Transverse colon (tissue), 4 donors: ENCODE measurements at regions not wholly inside any gene's neighbourhood (a gene's known extent, or its start where the extent isn't known, plus 50 kb on each side); places are given as distances from the start of the nearest gene placed in this dataset.

Experiments used
- DNase-seq: peaks from one replicate; pipeline ENCODE4 v3.0.0-alpha.2; 2019
- H3K27ac ChIP-seq, 4 donors: fragments of 200-600 bp; sonication (generic); 2 replicates each; pipeline ENCODE4 v1.5.1; 2016 to 2018; ENCODE audit warnings: inconsistent platforms in 4 of 4
- H3K27me3 ChIP-seq: fragments of 200-600 bp; sonication (generic); 2 replicates; pipeline ENCODE4 v1.5.1; 2017; ENCODE audit warnings: inconsistent platforms
- H3K36me3 ChIP-seq, 4 donors: fragments of 200-600 bp; sonication (generic); 2 replicates each; pipeline ENCODE4 v1.5.1; 2017 to 2019; ENCODE audit warnings: inconsistent platforms in 4 of 4
- H3K4me1 ChIP-seq, 4 donors: fragments of 200-600 bp; sonication (generic); 2 replicates each; pipeline ENCODE4 v1.5.1; 2017 to 2020; ENCODE audit warnings: inconsistent platforms in 4 of 4
- H3K4me3 ChIP-seq, 4 donors: fragments of 200-600 bp; sonication (generic); 1 replicate in 1 of 4; 2 replicates in 3 of 4; pipeline versions ENCODE4 v1.5.1 to v1.6.1; 2017 to 2019; ENCODE audit warnings: inconsistent platforms in 4 of 4
- H3K9me3 ChIP-seq, 2 donors: fragments of 200-600 bp; sonication (generic); 2 replicates each; pipeline ENCODE4 v1.5.1; 2017 to 2019; ENCODE audit warnings: inconsistent platforms in 2 of 2
- CTCF ChIP-seq, 5 experiments: fragments of 200-600 bp in 3 of 5; fragments of 450-650 bp in 2 of 5; sonication (generic) in 3 of 5; IDR thresholded peaks; 1 replicate in 2 of 5; 2 replicates in 3 of 5; pipeline ENCODE4 v1.5.1; 2016 to 2017; ENCODE audit warnings: antibody characterized with exemption in 5 of 5, inconsistent platforms in 3 of 5, mild to moderate bottlenecking in 2 of 5, moderate library complexity in 1 of 5
- EP300 ChIP-seq: sonication (generic); formaldehyde crosslinking; IDR thresholded peaks from one replicate; pipeline ENCODE4 v1.6.1; 2017; ENCODE audit warnings: antibody characterized with exemption, low read depth
- POLR2A ChIP-seq: fragments of 450-650 bp; IDR thresholded peaks from one replicate; pipeline ENCODE4 v1.6.1; 2016; ENCODE audit warnings: antibody characterized with exemption, mild to moderate bottlenecking, moderate library complexity
- POLR2AphosphoS5 ChIP-seq, 3 donors: sonication (generic); formaldehyde crosslinking; IDR thresholded peaks; one replicate each; pipeline ENCODE4 v1.6.1; 2016; ENCODE audit warnings: antibody characterized with exemption in 3 of 3
- WGBS, 2 donors: methylation state at CpG; one replicate each; pipeline ENCODE4 v1.1.5; 2018; ENCODE audit warnings: low coverage in 1 of 2; 5-methylcytosine and 5-hydroxymethylcytosine counted together
- in situ Hi-C, 4 donors: fragments of 200-750 bp; cut with MboI; loops; one replicate each; pipeline versions ENCODE4 v1.15.0 to v1.15.1; 2017; ENCODE audit warnings: low sequenced_read_pairs in 3 of 4, low pct_ligation_motif_present in 1 of 4, low pct_unique_long_range_greater_than_20kb in 1 of 4
- intact Hi-C: fragments of 100-400 bp; cut with DNase I; formaldehyde crosslinking; loops from one replicate; pipeline ENCODE4 v1.15.1; 2023; ENCODE audit warnings: low total_unique reads

- no peaks in the 10 kb centered on the region for H3K9me3 ChIP-seq
- no peak overlapping the region for H3K4me3 ChIP-seq
- H3K27me3 ChIP-seq: no peaks in the 10 kb centered on the region
- in situ Hi-C loops: no loop called here
- TF ChIP-seq CTCF (IDR thresholded peaks at IDR 0.05): no peak
- no peak for TF ChIP-seq EP300
- no peak for TF ChIP-seq POLR2AphosphoS5 (IDR thresholded peaks at IDR 0.05)
- TF ChIP-seq POLR2A: no peak
- intact Hi-C loops: no loop called here
- DNase-seq: no peak
- H3K4me1 ChIP-seq: no peaks in the 10 kb centered on the region
- no peaks in the 10 kb centered on the region for H3K36me3 ChIP-seq
- H3K27ac ChIP-seq: no peak overlapping the region
- WGBS, 2 donors: 75 to 80% methylated on average over 2 to 5 of the region's 5 CpGs
These were observed 82.2 kb upstream of the LMO4 start for GRCh38 chr1:87246436-87246835.

- intact Hi-C loops: no loop called here
These were observed 78.9 kb upstream of the LMO4 start for GRCh38 chr1:87249803-87250202.

GRCh38 chr1:87250336-87250735, 78.3 kb upstream of the LMO4 start:
- intact Hi-C loops: no loop called here
- no peak for DNase-seq
- no peak overlapping the region for H3K4me3 ChIP-seq
- H3K9me3 ChIP-seq: no peaks in the 10 kb centered on the region
- H3K36me3 ChIP-seq: no peaks in the 10 kb centered on the region
- no peak overlapping the region for H3K27ac ChIP-seq
- TF ChIP-seq EP300 (no peak), CTCF (IDR thresholded peaks at IDR 0.05) (no peak), POLR2A (no peak), POLR2AphosphoS5 (IDR thresholded peaks at IDR 0.05) (no peak)
- H3K27me3 ChIP-seq: no peaks in the 10 kb centered on the region
- in situ Hi-C loops: no loop called here
- no peaks in the 10 kb centered on the region for H3K4me1 ChIP-seq
- 74 to 86% methylated on average over 5 of the region's 5 CpGs for WGBS, 2 donors

More at GRCh38 chr1:87249803-87250202, 78.9 kb upstream of the LMO4 start:
- DNase-seq: no peak
- no peaks in the 10 kb centered on the region for H3K27me3 ChIP-seq
- no peak for TF ChIP-seq EP300
- TF ChIP-seq POLR2AphosphoS5 (IDR thresholded peaks at IDR 0.05): no peak
- no peak for TF ChIP-seq CTCF (IDR thresholded peaks at IDR 0.05)
- no peak for TF ChIP-seq POLR2A
- WGBS, 2 donors: 78% methylated on average over 2 of the region's 2 CpGs; no CpG with 5 or more reads in 1 of the 2 donors
- no peak overlapping the region for H3K27ac ChIP-seq
- in situ Hi-C loops: no loop called here
- H3K4me1 ChIP-seq: no peaks in the 10 kb centered on the region
- no peaks in the 10 kb centered on the region for H3K36me3 ChIP-seq
- H3K9me3 ChIP-seq: no peaks in the 10 kb centered on the region
- H3K4me3 ChIP-seq: no peak overlapping the region

- intact Hi-C loops (no loop called here), in situ Hi-C loops (no loop called here)
- H3K36me3 ChIP-seq: no peaks in the 10 kb centered on the region
- 69 to 71% methylated on average over 2 of the region's 2 CpGs for WGBS, 2 donors
- no peak for DNase-seq
- no peaks in the 10 kb centered on the region for H3K9me3 ChIP-seq
- no peaks in the 10 kb centered on the region for H3K4me1 ChIP-seq
- TF ChIP-seq CTCF (IDR thresholded peaks at IDR 0.05) (no peak), POLR2AphosphoS5 (IDR thresholded peaks at IDR 0.05) (no peak), POLR2A (no peak), EP300 (no peak)
- no peak overlapping the region for H3K4me3 ChIP-seq
- H3K27me3 ChIP-seq: no peaks in the 10 kb centered on the region
- H3K27ac ChIP-seq: no peak overlapping the region
These were observed 76.3 kb upstream of the LMO4 start for GRCh38 chr1:87252406-87252805.
